ENCODE measurements at regions not wholly inside any gene's neighbourhood (a gene's known extent, or its start where the extent isn't known, plus 50 kb on each side); places are given as distances from the start of the nearest gene placed in this dataset.
"Not testable (repeated sequence)": the region's sequence is repeated elsewhere in the genome, so short reads cannot be mapped to it uniquely, and the experiment has no call there.

DNA sequence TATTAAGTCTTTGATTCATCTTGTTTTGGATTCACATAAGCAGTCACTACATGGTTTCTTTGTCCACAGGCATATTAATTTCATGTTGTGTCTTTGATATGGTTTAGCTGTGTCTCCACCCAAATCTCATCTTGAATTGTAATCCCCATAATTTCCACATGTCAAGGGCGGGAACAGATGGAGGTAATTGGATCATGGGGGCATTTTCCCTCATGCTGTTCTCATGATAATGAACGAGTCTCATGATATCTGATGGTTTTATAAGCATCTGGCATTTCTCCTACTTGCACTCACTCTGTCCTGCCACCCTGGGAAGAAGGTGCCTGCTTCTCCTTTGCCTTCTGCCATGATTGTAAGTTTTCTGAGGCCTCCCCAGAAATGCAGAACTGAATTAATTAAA is 1811.2 kb upstream of the PCDH10 start:
- no peak for DNase-seq (ENCODE audit: low spot score)

DNA sequence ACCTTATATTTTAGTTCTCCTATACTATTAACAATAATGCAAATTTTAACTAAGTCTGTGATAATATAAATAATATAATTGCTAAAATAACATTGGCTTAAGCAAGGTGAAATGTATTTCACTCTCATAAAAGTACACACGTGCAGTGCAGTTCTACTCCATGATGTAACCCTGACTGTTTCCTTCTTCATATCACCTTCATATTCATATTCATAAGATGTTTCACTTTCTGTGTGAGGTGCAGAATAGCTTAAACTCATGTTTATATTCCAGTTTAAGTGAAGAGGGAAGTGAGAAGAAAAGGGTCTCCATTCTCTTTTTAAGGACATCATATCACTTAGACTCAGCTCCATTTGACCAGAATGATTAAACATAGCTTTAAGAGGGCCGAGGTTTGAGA is 1810.0 kb upstream of the PCDH10 start:
- DNase-seq (ENCODE audit: low spot score) = no peak

DNA sequence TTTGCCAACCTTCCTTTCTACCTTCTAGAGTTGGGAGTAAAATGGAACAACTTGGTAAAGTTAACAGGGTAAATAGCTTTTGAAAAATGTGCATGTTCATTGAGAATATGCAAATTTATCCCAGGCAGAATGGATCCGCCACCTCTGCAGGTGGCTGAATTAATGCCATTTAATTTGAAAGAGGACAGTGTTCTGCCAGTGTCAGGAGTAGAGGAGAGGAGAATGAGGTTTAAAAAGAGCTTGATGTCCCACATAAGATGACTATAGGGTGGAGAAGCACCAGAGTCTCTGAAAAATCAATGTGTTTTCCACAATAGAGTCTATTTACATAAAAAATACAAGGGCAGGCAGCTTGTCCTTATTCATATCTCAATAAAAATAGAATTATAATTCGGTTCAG is 1804.3 kb upstream of the PCDH10 start:
- DNase-seq (ENCODE audit: low spot score) = no peak

DNA sequence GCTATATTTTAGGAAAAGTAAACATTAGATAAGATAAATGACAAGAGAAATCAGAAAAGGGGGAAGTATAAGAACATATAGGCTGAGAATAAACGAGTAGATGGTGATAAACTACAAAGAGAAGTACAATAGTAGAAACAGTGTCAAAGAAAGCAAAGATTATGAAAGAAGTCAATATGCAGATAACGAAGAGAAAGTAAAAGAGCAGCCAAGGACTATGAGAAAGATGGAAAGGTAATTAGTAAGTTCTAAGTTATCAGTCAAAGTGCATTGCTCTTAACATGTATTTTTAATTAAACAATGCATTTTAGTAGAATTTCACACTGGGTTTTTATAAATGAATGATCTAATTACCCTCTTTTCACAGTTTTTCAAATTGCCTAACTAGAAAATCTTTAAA is 1801.3 kb upstream of the PCDH10 start:
- no peak for DNase-seq (ENCODE audit: low spot score)

DNA sequence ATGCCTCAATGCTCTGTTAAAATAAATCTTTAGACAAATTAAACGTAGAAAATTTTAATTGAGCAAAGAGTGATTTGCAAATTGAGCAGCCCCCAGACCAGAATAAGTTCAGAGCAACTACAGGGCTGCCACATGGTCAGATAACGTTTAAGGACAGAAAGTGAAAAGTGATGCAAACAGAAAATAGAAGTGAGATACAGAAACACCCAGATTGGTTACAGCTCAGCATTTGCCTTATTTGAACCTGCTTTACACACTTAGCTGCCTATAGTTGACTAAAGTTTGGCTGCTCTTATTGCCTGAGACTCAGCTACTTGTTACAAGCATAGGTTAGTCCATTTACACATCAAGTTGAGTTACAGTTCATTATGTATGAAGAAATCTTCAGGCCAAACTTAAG is 1800.8 kb upstream of the PCDH10 start:
- no peak for DNase-seq (ENCODE audit: low spot score)

DNA sequence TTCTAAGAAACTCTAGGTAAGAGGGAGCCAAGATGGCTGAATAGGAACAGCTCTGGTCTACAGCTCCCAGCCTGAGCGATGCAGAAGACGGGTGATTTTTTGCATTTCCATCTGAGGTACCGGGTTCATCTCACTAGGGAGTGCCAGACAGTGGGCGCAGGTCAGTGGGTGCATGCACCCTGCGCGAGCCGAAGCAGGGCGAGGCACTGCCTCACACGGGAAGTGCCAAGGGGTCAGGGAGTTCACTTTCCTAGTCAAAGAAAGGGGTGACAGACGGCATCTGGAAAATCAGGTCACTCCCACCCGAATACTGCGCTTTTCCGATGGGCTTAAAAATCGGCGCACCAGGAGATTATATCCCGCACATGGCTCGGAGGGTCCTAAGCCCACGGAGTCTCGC is 1796.7 kb upstream of the PCDH10 start:
- not testable (repeated sequence) for DNase-seq (ENCODE audit: low spot score)

DNA sequence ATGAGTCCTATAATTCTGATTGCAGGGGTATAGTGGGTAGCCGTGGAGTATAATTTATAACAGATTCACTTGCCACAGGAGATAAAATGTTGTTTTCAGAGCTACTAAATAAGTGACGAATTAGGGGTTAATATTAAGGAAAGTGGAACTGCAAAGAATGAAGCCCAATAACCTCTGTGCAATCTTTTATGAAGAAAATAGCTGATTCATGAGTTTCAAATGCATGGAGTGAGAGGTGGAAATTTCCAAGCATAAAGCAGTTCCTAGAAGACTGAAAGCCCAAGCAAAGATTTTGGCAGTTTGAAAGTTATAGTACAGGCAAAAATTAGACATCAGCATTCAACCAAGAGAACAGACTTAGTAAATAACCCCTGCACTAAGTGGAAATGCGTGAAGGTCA is 1782.4 kb upstream of the PCDH10 start:
- DNase-seq (ENCODE audit: low spot score) = no peak

DNA sequence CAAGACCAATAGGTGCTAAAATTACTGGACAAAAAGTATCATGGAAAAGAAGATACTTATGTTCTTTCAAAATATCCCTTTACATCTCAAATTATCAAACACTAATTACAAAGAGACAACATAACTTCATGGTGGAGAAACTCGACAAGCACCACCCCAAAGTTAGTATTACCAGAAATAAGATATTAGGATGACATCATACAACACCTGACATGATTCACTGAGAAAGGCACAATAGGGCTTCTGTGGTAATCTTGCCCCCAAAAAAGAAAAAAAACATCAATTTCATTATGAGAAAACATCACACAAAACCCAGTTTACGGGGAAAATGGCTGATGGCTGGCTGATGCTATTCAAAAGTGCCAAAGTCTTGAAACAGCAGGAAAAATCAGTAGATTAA is 1781.7 kb upstream of the PCDH10 start:
- no peak for DNase-seq (ENCODE audit: low spot score)

DNA sequence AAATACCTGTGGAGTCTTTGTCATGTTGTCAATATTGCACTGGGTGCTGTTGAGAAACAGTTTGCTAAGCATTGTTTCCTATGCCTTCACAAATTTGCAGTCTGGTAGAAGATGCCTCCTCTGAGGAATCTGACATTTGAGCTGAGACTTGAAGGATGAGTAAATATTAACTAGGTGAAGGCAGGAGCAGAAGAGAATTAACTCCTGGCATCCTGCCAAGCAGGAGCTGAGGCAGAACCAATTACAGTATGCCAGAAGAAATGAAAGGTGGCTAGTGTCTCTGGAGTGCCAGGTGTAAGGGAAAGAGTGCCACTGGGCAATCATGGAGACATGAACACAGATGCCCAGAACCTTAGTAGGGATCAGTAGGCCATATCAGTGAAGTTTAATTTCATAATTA is 1778.2 kb upstream of the PCDH10 start:
- no peak for DNase-seq (ENCODE audit: low spot score)

DNA sequence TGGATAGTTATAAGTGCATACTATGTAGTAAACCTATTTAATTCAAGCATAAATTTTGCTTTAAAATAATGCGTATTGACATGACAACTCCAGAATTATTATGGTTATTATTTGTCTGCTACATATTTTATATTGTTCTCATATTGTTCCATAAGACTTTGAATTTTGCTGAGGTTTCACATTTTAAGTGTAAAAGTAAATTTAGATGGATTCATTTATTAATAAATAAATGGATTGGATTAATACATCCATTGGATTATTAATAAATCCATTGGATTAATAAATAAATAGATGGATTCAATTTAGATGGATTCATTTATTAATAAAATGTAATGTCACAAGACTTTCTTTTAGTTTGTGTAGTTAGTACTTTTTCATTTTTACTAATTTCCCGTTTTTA is 1768.0 kb upstream of the PCDH10 start:
- no peak for DNase-seq (ENCODE audit: low spot score)

DNA sequence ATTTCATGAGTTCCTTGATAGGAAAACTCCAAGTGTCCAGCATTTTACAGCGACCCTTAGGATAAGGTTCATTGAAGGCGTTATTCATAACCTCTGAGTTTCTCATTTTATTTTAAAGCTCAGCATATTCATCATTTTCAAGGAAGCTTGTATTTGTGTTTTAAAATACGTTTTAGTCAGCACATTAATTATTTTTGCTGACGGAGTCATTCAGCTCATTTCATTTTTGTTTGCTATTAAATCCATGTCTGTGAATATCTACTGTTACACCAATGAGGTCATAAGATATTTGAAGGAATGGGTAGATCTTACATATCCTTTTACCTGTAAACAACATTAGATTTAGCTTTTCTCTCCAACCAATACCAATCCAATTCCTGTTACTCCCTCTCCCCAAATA is 1766.3 kb upstream of the PCDH10 start:
- DNase-seq (ENCODE audit: low spot score) = no peak

DNA sequence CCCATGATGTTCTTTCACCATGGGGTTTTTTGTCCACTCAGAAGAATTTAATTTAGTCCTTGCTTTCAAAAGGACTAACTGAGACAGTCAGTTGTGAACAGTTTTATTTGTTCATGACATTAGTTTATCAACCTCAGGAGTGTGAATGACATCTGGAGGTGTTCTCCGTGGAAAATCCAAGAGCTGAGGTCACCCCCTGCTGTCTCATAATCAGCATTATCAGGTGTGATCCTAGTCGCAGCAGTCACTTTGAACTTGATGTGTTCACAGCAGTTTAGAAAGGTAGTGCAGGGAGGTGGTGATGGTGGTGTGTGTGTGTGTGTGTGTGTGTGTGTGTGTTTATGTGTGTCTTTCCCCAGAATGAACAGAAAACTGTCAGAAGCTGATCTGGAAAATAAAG is 1760.8 kb upstream of the PCDH10 start:
- DNase-seq (ENCODE audit: low spot score) = no peak

DNA sequence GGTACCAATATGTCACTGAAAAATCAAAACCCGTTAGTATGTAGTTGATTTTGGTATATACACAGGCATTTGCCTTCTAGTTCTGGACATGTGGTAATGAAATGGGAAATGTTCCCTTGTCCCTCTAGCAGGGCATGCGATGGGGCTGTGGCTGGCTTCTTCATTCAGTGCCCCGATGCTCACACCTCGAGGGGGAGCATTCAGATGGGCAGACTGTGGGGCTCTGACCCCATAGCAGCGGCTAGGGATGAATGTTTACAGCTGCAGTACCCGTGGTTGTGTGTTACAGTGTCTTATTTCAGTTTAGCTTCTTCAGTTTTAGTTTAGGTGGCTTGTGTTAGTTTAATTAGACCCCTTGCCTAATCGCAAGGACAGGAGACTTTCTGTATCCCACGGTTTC is 1741.0 kb upstream of the PCDH10 start:
- DNase-seq (ENCODE audit: low spot score) = no peak

DNA sequence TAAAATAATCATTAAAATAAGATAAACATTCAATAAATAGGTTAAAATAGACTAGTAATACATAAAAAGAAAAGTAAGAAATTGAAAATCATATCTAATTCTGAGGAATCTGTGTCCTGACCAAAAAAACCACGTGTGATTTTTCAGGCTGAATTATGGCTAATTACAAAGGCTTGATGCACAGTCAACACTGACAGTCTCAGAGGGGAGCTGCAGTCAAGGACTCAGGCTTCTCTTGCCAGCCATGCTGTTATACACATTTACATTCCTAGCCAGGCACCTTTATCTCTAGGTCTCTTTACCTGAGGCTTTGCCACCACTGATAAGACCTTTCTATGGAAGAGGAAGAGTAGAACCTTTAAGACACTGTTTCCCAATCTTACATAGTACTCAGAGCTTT is 1737.7 kb upstream of the PCDH10 start:
- no peak for DNase-seq (ENCODE audit: low spot score)

DNA sequence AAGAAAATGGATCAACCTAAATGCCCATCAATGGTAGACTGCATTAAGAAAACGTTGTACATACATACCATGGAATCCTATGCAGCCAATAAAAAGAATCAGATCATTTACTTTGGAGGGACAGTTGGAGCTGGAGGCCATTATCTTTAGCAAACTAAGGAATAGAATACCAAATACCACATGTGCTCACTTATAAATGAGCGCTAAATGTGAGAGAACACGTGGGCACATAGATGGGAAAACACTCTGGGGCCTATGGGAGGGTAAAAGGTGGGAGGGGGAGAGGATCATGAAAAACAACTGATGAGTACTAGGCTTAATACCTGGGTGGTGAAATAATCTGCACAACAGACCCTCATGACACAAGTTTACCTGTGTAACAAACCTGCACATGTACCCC is 1729.9 kb upstream of the PCDH10 start:
- DNase-seq (ENCODE audit: low spot score) = no peak

DNA sequence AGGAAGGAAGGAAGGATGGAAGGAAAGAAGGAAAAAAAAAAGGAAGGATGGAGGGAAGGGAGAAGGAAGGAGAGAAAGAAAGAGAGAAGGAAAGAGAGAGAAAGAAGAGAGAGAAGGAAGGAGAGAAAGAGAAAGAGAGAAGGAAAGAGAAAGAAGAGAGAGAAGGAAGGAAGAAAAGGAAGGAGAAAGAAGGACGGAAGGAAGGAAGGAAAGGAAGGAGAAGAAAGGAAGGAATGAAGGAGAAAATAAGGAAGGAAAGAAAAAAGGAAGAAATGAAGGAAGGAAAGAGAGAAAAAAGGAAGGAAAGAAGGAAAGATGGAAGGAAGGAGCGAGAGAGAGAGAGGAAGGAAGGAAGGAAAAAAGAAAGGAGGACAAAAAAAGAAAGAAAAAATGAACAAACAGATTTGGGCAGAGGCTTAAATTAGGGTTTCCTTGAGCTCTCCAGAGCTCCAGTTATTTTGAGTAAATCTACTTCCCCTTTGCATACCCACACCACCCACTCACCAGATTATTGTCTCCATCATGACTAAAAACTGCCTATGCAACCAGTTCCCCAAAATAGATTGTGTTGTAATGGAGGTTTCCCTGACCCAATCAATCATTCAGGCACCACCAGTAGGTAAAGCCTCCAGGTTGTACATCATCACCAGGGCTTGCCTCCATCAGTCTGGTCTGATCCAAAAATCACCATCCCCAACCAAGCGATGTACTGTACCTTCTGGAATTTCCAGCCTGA is 1722.9 kb upstream of the PCDH10 start:
- no peak for DNase-seq (ENCODE audit: low spot score)

DNA sequence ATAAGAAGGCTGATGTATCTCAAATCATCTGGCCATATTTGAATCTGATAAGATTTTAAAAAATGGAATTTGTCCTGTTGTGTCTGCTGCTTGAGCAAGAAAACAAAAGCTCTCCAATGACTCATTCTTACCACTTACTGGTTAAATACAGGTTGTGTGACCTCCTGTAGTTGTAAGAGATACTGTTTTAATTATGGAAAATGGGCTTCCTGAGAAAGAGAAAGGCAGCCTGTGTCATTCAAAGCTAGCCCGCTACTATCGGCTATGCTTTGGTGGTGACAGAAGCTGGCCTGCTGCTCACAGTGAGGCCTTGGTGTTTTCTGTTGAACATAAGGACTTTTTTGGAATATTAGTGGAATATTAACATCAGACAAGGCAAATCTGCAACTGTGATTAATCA is 1722.1 kb upstream of the PCDH10 start:
- DNase-seq (ENCODE audit: low spot score) = no peak

DNA sequence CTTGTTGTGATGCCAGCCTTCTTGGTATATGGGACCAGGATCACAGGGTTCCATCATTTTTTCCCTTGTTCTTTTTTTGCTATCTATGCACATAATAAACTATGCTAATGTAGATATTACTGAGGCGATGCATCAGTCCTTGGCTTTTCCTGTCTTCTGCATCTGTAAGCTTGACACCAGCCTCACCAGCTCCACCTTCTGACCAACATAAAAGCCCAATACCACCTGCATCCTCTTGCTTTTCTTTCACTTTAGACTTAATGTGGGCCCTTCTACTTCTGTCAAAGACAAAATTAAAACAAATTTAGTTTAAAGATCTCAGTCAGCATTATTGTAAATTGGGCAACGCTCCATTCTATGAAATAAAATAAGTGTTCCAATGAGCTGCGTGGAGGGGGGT is 1718.8 kb upstream of the PCDH10 start:
- no peak for DNase-seq (ENCODE audit: low spot score)

DNA sequence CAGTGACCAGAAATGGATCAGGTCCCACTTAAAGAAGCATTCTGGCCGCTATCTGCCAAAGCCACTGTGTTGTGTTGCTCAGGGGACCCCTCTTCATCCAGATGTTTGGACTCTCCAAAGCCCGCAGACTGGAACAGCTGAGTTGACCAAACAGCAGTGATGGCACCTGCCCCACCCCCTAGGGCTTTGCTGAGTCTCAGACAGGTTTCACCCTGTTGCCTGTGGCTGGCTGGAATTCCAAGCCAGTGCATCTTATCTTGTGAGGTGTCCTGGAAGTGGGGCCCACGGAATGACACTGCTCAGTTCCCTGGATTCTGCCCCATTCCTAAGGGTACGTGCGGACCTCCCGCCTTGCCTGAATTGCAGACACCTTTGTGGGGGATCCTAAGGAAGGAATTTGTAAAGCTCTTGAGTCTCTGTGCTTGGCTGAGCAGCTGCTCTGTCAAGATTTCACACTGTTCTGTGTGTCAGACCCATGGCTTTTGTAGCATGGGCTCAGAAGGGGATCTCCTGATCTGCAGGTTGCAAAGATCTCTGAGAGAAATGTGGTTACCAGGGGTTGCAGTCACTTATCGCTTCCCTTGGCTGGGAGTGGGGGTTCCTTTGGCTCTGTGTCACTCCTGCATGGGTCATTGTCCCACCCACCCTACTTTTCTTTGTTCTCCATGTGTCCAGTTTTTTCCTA is 1707.9 kb upstream of the PCDH10 start:
- DNase-seq (ENCODE audit: low spot score) = no peak

DNA sequence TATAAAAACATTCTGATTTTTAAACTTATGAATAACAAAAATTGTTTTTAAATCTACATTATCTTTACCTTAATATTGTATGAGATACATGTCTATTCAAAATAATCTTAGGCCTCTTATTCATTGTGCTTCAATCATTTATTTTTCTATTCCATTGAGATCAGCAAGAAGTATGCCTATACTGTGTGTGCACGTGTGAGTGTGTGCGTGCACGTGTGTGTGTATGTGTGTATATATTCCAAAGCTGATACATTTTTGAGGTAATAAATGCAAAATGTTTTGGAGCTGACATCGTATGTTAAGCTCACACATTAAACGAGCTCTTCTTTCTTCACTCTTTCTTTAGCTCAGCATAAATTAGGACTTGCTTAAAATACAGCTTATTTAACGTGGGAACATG is 1701.2 kb upstream of the PCDH10 start:
- DNase-seq (ENCODE audit: low spot score) = no peak

DNA sequence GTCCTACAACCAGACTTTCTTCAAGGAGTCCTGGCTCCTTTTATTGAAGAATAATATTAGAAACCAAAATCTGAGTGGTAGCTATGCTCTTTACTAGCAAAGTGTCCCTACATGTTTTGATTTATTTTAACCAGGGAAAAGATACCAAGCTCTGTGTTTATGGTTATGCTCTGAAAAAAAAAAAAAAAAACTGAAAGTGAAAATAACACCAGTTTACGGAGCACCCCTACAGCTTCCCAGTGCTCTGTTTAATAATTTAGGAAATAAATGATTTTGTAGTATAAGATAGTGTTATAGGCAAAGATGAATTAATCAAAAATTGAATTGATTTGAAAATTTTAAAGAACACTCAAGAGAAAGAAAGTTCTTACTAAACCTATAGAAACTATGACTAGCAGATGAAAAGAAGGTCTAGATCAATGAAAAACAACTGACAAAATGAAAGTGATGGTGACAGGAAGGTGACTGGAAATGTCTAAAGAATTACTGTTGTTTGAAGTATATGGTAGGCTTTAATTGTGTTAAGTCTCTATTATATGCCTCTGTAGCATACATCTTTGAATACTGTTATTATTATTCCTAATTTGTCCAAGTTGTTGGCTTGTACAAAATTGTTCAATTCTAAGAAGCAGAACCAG is 1698.4 kb upstream of the PCDH10 start:
- no peak for DNase-seq (ENCODE audit: low spot score)

DNA sequence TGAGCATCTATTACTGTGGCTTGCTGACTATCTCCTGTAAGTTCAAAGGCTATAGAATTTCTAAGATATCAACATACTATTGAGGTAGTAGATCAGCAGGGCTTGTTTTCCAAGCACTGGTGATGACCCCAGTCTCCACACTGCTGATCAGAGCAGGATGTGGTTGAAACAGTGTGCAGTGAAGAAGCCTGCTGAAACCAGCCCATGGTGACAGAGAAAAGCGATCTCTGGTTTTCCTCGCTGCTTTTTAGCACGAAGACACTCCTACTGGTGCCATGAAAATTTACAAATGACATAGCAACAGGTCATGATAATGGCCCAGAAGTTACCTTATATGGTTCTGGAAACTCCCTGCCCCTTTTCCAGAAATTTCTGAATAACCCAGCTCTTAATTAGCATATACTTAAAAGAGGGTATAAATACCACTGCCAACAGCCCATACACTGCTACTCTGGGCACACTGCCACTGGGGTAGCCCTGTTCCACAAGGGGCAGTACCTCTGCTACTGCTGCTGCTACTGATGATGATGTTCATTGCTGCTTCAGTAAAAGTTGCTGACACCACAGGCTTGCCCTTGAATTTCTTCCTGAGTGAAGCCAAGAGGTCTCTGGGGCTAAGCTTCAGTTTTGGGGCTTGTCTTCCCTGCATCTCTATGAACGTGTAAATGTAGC is 1689.5 kb upstream of the PCDH10 start:
- DNase-seq (ENCODE audit: low spot score) = no peak

DNA sequence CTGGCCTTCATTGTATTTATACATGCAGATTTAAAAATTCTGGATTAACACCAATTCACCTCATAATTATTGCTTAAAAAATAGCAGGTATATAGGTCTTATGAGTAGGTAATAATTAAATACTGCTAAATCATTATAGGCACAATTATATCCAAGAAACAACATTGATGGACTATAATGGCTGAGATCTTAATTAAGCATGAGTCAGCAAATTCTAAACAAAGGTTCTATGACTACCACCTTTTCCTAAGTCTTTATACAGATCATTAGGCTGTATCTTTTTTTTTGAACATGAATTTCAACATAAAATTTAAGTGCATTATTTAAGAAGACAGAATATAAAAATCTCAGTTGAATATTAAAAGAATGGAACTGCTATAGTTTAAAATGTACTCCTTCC is 1678.7 kb upstream of the PCDH10 start:
- DNase-seq (ENCODE audit: low spot score) = no peak
